ENCODE measurements at regions not wholly inside any gene's neighbourhood (a gene's known extent, or its start where the extent isn't known, plus 50 kb on each side); places are given as distances from the start of the nearest gene placed in this dataset.
"Not testable (repeated sequence)": the region's sequence is repeated elsewhere in the genome, so short reads cannot be mapped to it uniquely, and the experiment has no call there.

- no peak for DNase-seq (ENCODE audit: low read depth)
Measured at GRCh38 chr1:188590641-188591040, 1761.9 kb downstream of the PLA2G4A start.

- DNase-seq (ENCODE audit: low read depth) = no peak
Measured at GRCh38 chr1:188594542-188595235, 1765.9 kb downstream of the PLA2G4A start.

- DNase-seq (ENCODE audit: low read depth) = no peak
Measured at GRCh38 chr1:188599313-188599712, 1770.6 kb downstream of the PLA2G4A start.

- no peak for DNase-seq (ENCODE audit: low read depth)
Measured at GRCh38 chr1:188611432-188611831, 1782.7 kb downstream of the PLA2G4A start.

- no peak for DNase-seq (ENCODE audit: low read depth)
Measured at GRCh38 chr1:188615321-188615720, 1786.6 kb downstream of the PLA2G4A start.

GRCh38 chr1:188620236-188620635 lies 1791.5 kb downstream of the PLA2G4A start:
- no peak for DNase-seq (ENCODE audit: low read depth)

GRCh38 chr1:188641566-188642211 lies 1812.9 kb downstream of the PLA2G4A start:
- DNase-seq (ENCODE audit: low read depth) = no peak

GRCh38 chr1:188642704-188643103 lies 1814.0 kb downstream of the PLA2G4A start:
- no peak for DNase-seq (ENCODE audit: low read depth)

- peak; percentile 11 for DNase-seq (ENCODE audit: low read depth)
Measured at GRCh38 chr1:188652678-188653077, 1823.9 kb downstream of the PLA2G4A start.

- DNase-seq (ENCODE audit: low read depth) = not testable (repeated sequence)
Measured at GRCh38 chr1:188655966-188656365, 1821.7 kb downstream of the BRINP3 start.

- DNase-seq (ENCODE audit: low read depth) = no peak
Measured at GRCh38 chr1:188660572-188660971, 1817.1 kb downstream of the BRINP3 start.

GRCh38 chr1:188665477-188665876 lies 1812.2 kb downstream of the BRINP3 start:
- DNase-seq (ENCODE audit: low read depth) = no peak

GRCh38 chr1:188668083-188668482 lies 1809.6 kb downstream of the BRINP3 start:
- no peak for DNase-seq (ENCODE audit: low read depth)

GRCh38 chr1:188669728-188670382 lies 1807.8 kb downstream of the BRINP3 start:
- DNase-seq (ENCODE audit: low read depth) = no peak

- DNase-seq (ENCODE audit: low read depth) = no peak
Measured at GRCh38 chr1:188670837-188671236, 1806.8 kb downstream of the BRINP3 start.

- DNase-seq (ENCODE audit: low read depth) = no peak
Measured at GRCh38 chr1:188672153-188672552, 1805.5 kb downstream of the BRINP3 start.

- no peak for DNase-seq (ENCODE audit: low read depth)
Measured at GRCh38 chr1:188689542-188689941, 1788.1 kb downstream of the BRINP3 start.

GRCh38 chr1:188700116-188700515 lies 1777.5 kb downstream of the BRINP3 start:
- DNase-seq (ENCODE audit: low read depth) = no peak

- no peak for DNase-seq (ENCODE audit: low read depth)
Measured at GRCh38 chr1:188706742-188707141, 1770.9 kb downstream of the BRINP3 start.

GRCh38 chr1:188708795-188709535 lies 1768.7 kb downstream of the BRINP3 start:
- DNase-seq (ENCODE audit: low read depth) = no peak

GRCh38 chr1:188715566-188715965 lies 1762.1 kb downstream of the BRINP3 start:
- DNase-seq (ENCODE audit: low read depth) = no peak

GRCh38 chr1:188719735-188720134 lies 1757.9 kb downstream of the BRINP3 start:
- no peak for DNase-seq (ENCODE audit: low read depth)

Measured in GM04504 (cell line).